GM18861 (cell line): ENCODE measurements at regions not wholly inside any gene's neighbourhood (a gene's known extent, or its start where the extent isn't known, plus 50 kb on each side); places are given as distances from the start of the nearest gene placed in this dataset.

ENCODE experiments used
- ATAC-seq: cut with Tn5 transposase; IDR thresholded peaks from one replicate; pipeline ENCODE4 v1.9.1; 2021; ENCODE audit not compliant: unreplicated experiment

- no peak for ATAC-seq
Measured at GRCh38 chr13:111632906-111633305, 312.5 kb downstream of the TEX29 start.

- no peak for ATAC-seq
Measured at GRCh38 chr13:111633401-111633800, 313.0 kb downstream of the TEX29 start.

- no peak for ATAC-seq
Measured at GRCh38 chr13:111634410-111634809, 314.0 kb downstream of the TEX29 start.

- ATAC-seq, result no peak
Measured at GRCh38 chr13:111636271-111636670, 315.8 kb downstream of the TEX29 start.

- no peak for ATAC-seq
Measured at GRCh38 chr13:111636804-111637203, 316.4 kb downstream of the TEX29 start.

GRCh38 chr13:111637365-111637764 lies 316.9 kb downstream of the TEX29 start:
- no peak for ATAC-seq

GRCh38 chr13:111638233-111638632 lies 317.8 kb downstream of the TEX29 start:
- ATAC-seq, result no peak

- ATAC-seq, result no peak
Measured at GRCh38 chr13:111639196-111639705, 318.8 kb downstream of the TEX29 start.

- ATAC-seq, result no peak
Measured at GRCh38 chr13:111640006-111640405, 319.6 kb downstream of the TEX29 start.

- no peak for ATAC-seq
Measured at GRCh38 chr13:111640476-111640875, 320.0 kb downstream of the TEX29 start.

GRCh38 chr13:111642156-111642767 lies 321.8 kb downstream of the TEX29 start:
- ATAC-seq, result no peak

GRCh38 chr13:111644750-111645149 lies 324.3 kb downstream of the TEX29 start:
- no peak for ATAC-seq

GRCh38 chr13:111645198-111645597 lies 324.8 kb downstream of the TEX29 start:
- ATAC-seq, result no peak

- ATAC-seq, result no peak
Measured at GRCh38 chr13:111645598-111646455, 325.4 kb downstream of the TEX29 start.

GRCh38 chr13:111646456-111646855 lies 326.0 kb downstream of the TEX29 start:
- no peak for ATAC-seq

GRCh38 chr13:111648885-111649284 lies 328.4 kb downstream of the TEX29 start:
- ATAC-seq, result no peak

- no peak for ATAC-seq
Measured at GRCh38 chr13:111650626-111651025, 330.2 kb downstream of the TEX29 start.

GRCh38 chr13:111652676-111653075 lies 332.2 kb downstream of the TEX29 start:
- no peak for ATAC-seq

- no peak for ATAC-seq
Measured at GRCh38 chr13:111654531-111654930, 334.1 kb downstream of the TEX29 start.

- ATAC-seq, result no peak
Measured at GRCh38 chr13:111656439-111656838, 336.0 kb downstream of the TEX29 start.

GRCh38 chr13:111657013-111657412 lies 336.6 kb downstream of the TEX29 start:
- ATAC-seq, result no peak
